NOMO-1 treated with dmso at 0.1 percent for 144 hours (cell line): ENCODE measurements at regions not wholly inside any gene's neighbourhood (a gene's known extent, or its start where the extent isn't known, plus 50 kb on each side); places are given as distances from the start of the nearest gene placed in this dataset.
"Not testable (repeated sequence)": the region's sequence is repeated elsewhere in the genome, so short reads cannot be mapped to it uniquely, and the experiment has no call there.

Experiments used
- DNase-seq: peaks from one replicate; lab custom pipeline; 2025; ENCODE audit not compliant: unreplicated experiment; lab: John Stamatoyannopoulos, UW

GRCh38 chr6:23533944-23534343 is 592.1 kb upstream of the NRSN1 start:
- no peak for DNase-seq

DNA sequence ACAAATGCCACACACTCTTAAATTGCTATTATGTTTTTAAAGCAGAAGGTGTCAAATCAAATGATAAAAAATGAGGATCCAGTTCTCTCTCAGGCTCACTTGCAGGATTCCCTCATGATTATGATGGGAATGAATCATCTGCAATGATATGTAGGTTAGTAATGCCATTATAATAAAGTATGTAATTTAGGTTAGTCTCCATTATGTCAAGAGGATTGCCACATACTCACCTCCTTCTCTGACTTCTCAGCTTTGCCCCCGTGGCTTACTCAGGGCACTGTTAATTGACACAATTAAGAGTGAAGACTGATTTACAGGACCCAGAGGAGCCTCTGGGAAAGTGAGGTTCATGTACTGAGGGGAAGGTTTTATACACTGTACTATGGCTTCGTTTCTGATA is 591.7 kb upstream of the NRSN1 start:
- no peak for DNase-seq

GRCh38 chr6:23535101-23535500 is 590.9 kb upstream of the NRSN1 start:
- no peak for DNase-seq

DNA sequence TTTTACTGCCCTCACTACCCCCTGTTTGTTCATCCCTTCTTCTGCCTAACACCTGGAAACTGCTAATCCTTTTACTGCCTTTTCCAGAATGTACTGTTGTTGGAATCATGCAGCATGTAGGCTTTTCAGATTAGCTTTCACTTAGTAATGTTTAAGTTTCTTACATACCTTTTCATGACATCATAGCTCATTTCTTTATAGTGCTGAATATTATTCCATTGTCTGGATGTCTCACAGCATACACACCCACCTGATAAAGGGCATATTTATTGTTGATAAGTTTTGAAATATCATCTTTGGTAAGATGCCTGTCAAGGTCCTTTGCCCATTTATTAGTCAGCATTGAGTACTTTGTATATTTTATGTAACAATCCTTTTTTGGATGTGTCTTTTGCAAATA is 588.2 kb upstream of the NRSN1 start:
- DNase-seq, result no peak

- no peak for DNase-seq
These were observed 578.2 kb upstream of the NRSN1 start for GRCh38 chr6:23547851-23548250.

- DNase-seq, result not testable (repeated sequence)
These were observed 571.1 kb upstream of the NRSN1 start for GRCh38 chr6:23554953-23555352.

GRCh38 chr6:23559587-23560343 is 566.2 kb upstream of the NRSN1 start:
- no peak for DNase-seq

- no peak for DNase-seq
These were observed 564.3 kb upstream of the NRSN1 start for GRCh38 chr6:23561732-23562131.

DNA sequence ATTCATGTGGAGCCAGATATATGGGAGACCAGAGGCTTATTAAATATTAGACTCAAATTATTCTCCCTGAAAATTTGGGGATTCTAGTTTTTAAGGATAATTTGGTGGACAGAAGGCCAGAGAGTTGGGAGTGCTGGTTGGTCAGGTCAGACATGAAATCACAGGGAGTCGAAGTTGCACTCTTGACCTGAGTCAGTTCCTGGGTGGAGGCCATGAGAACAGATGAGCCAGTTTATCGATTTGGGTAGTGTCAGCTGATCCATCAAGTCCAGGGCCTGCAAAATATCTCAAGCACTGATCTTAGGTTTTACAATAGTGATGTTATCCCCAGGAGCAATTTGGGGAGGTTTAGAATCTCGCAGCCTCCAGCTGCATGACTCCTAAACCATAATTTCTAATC is 563.5 kb upstream of the NRSN1 start:
- DNase-seq, result no peak

DNA sequence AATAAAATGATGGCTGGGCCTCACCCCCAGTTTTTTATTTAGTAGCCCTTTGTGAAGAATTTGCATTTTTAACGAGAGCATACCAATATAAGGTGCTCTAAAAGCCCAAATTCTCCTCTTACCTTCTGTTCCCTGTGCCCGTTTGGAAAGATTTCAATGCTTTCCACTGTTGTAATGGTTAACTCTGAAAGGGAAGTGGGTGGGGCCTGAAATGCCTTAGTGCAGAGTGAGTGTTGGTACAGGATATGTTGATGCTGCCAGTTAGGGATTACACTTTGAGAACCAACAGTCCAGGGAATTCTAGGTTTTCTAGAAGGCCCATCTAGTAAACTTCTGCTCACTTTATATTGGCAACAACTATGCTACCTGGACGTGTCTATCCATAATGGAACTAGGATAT is 562.7 kb upstream of the NRSN1 start:
- DNase-seq, result no peak

- DNase-seq, result no peak
These were observed 559.6 kb upstream of the NRSN1 start for GRCh38 chr6:23566418-23566817.

- DNase-seq, result no peak
These were observed 557.7 kb upstream of the NRSN1 start for GRCh38 chr6:23568292-23568691.

- DNase-seq, result no peak
These were observed 541.8 kb upstream of the NRSN1 start for GRCh38 chr6:23584134-23584763.

- DNase-seq, result no peak
These were observed 538.4 kb upstream of the NRSN1 start for GRCh38 chr6:23587582-23587981.

- DNase-seq, result no peak
These were observed 536.2 kb upstream of the NRSN1 start for GRCh38 chr6:23589811-23590210.

GRCh38 chr6:23590498-23591126 is 535.4 kb upstream of the NRSN1 start:
- DNase-seq, result no peak

DNA sequence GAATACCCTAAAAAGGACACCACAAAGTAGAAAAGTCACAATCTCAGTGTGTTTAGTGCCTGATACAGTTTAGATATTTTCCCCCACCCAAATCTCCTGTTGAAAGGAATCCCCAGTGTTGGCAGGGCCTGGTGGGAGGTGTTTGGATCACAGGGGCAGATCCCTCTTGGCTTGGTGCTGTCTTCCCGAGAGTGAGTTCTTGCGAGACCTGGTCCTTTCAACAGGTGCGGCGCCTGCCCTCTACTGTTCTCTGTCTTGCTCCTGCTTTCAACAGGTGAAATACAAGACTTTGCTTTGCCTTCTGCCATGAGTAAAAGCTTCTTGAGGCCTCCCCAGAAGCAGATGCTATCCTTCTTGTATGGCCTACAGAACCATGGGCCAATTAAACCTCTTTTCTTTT is 534.3 kb upstream of the NRSN1 start:
- no peak for DNase-seq

DNA sequence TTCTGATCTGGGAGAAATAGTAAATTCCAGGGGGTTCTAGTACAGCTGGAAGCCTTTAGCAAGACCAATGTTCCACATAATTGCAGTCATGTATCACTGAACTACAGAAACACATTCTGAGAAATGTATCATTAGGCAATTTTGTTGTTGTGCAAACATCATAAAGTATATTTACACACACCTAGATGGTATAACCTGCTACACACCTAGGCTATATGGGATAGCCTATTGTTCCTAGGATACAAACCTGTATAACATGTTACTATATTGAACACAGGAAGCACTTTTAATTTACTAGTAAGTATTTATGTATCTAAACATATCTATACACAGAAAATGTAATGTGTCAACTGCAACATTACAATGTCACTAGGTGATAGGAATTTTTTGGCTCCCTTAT is 525.9 kb upstream of the NRSN1 start:
- DNase-seq, result no peak

DNA sequence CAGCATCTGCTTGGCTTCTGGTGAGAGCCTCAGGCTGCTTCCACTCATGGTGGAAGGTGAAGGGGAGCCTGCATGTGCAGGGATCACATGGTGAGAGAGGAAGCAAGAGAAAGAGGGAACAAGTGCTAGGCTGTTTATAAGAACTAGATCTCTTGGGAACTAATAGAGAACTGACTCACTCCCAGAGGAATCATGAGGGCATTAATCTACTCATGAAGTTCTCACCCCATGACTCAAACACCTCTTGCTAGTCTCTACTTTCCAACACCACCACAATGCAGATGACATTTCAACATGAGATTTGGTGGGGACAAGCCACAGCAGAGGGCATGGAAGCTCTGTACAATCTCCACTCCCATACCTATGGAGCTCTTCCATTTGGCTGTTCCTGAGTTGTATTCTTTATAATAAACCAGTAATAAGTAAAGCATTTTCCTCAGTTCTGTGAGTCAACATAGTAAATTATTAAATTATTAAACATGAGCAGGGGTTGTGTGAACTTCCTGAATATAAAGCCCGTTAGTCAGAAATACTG is 524.1 kb upstream of the NRSN1 start:
- no peak for DNase-seq

GRCh38 chr6:23608931-23609435 is 517.0 kb upstream of the NRSN1 start:
- DNase-seq, result no peak

DNA sequence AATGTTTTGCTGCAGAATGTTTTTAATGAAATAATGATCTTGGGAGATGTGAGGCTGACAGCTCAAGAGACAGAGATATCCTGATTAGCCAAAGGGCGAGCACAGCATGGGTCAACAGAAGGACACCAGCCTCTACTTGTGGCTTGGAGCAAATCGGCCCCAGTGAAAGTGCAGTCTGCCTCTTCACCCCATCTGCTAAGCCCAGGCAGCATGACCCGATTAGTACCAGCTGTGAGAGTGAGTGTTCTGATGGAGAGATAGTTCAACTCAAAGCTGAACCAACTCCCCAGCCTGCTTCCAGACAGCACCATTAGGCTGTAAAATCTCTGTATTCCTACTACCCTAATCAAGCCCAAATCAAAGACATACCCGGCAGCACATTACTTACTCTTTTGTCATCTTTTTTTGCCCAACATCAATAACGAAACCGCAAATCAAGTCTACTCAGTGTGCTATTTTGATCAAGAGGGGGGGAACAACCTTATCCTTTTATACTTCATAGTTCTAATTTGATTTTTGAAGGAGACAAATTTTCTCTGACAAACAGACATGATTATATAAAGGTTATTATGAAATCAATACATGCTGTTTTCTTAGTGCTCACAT is 514.1 kb upstream of the NRSN1 start:
- no peak for DNase-seq

- no peak for DNase-seq
These were observed 507.6 kb upstream of the NRSN1 start for GRCh38 chr6:23618366-23618765.
